Prostate gland (tissue), 2 donors: ENCODE measurements at regions not wholly inside any gene's neighbourhood (a gene's known extent, or its start where the extent isn't known, plus 50 kb on each side); places are given as distances from the start of the nearest gene placed in this dataset.

Experiments
- POLR2AphosphoS5 ChIP-seq: sonication (generic); formaldehyde crosslinking; IDR thresholded peaks from one replicate; pipeline ENCODE4 v1.6.1; 2017; ENCODE audit warnings: antibody characterized with exemption
- TF ChIP-seq, protein P1 (sequence below), 4 experiments: fragments of 200-600 bp in 2 of 4; fragments of 450-650 bp in 2 of 4; sonication (generic) in 2 of 4; IDR thresholded peaks; 1 replicate in 3 of 4; 2 replicates in 1 of 4; pipeline ENCODE4 v1.5.1; 2016 to 2019; ENCODE audit warnings: antibody characterized with exemption in 4 of 4, mild to moderate bottlenecking in 2 of 4, moderate library complexity in 2 of 4

GRCh38 chr12:58455136-58455535, 465.2 kb downstream of the LRIG3 start:
- no peak for TF ChIP-seq POLR2AphosphoS5
- TF ChIP-seq, protein P1, sequence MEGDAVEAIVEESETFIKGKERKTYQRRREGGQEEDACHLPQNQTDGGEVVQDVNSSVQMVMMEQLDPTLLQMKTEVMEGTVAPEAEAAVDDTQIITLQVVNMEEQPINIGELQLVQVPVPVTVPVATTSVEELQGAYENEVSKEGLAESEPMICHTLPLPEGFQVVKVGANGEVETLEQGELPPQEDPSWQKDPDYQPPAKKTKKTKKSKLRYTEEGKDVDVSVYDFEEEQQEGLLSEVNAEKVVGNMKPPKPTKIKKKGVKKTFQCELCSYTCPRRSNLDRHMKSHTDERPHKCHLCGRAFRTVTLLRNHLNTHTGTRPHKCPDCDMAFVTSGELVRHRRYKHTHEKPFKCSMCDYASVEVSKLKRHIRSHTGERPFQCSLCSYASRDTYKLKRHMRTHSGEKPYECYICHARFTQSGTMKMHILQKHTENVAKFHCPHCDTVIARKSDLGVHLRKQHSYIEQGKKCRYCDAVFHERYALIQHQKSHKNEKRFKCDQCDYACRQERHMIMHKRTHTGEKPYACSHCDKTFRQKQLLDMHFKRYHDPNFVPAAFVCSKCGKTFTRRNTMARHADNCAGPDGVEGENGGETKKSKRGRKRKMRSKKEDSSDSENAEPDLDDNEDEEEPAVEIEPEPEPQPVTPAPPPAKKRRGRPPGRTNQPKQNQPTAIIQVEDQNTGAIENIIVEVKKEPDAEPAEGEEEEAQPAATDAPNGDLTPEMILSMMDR (IDR thresholded peaks at IDR 0.05) = no peak
